ENCODE measurements at regions not wholly inside any gene's neighbourhood (a gene's known extent, or its start where the extent isn't known, plus 50 kb on each side); places are given as distances from the start of the nearest gene placed in this dataset.

- TF ChIP-seq POLR2A (IDR thresholded peaks at IDR 0.05): no peak
- TF ChIP-seq, protein P1, sequence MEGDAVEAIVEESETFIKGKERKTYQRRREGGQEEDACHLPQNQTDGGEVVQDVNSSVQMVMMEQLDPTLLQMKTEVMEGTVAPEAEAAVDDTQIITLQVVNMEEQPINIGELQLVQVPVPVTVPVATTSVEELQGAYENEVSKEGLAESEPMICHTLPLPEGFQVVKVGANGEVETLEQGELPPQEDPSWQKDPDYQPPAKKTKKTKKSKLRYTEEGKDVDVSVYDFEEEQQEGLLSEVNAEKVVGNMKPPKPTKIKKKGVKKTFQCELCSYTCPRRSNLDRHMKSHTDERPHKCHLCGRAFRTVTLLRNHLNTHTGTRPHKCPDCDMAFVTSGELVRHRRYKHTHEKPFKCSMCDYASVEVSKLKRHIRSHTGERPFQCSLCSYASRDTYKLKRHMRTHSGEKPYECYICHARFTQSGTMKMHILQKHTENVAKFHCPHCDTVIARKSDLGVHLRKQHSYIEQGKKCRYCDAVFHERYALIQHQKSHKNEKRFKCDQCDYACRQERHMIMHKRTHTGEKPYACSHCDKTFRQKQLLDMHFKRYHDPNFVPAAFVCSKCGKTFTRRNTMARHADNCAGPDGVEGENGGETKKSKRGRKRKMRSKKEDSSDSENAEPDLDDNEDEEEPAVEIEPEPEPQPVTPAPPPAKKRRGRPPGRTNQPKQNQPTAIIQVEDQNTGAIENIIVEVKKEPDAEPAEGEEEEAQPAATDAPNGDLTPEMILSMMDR (IDR thresholded peaks at IDR 0.05): no peak
Observed at GRCh38 chr5:175148636-175149172, 295.3 kb downstream of the DRD1 start.

Data from heart left ventricle (tissue), 13 donors.